ENCODE measurements at regions not wholly inside any gene's neighbourhood (a gene's known extent, or its start where the extent isn't known, plus 50 kb on each side); places are given as distances from the start of the nearest gene placed in this dataset.

DNA sequence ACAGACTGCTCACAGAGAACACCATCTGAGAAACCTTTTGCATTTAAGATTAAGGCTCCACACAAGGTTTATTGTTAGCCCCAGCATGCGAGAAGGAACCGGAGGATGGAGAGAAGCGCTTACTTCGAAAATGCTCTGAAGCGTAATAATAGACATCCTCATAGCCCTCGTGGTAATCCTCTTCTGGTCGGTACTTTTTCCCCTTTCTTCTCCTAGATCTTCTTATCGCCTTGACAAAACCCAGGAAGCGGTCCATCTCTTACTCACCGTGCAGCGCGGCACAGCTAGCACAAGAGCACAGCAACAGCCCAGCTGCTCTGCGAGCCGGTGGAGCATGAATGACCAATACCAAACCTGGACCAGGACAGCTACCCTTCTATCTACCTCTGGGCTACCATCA is 125.1 kb upstream of the GRIP1 start:
- DNase-seq, result peak in 1 of 2 donors; percentile 4
- WGBS (ENCODE audit: extremely low coverage, insufficient coverage, insufficient read length), result no CpG with 5 or more reads among the region's 14 CpGs
- no peak overlapping the region for H2BK120ac ChIP-seq (ENCODE audit: insufficient read depth, low read length, poor library complexity)

DNA sequence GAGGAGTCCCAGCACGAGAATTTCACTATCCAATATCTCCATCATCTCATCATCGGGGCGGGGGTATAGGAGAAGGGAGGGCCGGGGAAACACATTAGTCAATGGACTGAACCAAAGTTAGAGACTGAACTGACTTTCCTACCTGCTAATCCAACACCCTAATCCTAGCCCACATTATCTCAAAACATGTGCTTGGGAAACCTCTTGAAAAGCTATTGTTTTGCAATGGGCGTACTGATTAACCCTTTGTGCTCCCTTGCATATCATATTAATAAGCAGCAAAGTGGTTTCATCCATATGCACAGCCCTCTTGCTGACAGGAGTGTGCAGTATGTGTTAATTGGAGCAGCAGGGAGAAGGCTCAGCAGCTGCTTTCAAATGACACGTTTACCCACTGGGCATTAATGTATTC is 125.7 kb upstream of the GRIP1 start:
- no peak overlapping the region for H3K4ac ChIP-seq (ENCODE audit: low read depth, low read length)
- H3K18ac ChIP-seq (ENCODE audit: low read length), result no peak overlapping the region
- no peak overlapping the region for H4K91ac ChIP-seq (ENCODE audit: low read depth, low read length)
- no peaks in the 10 kb centered on the region for H3K79me1 ChIP-seq (ENCODE audit: low read length)
- no peaks in the 10 kb centered on the region for H3K27me3 ChIP-seq (ENCODE audit: insufficient read depth, low read length)
- H2BK120ac ChIP-seq (ENCODE audit: insufficient read depth, low read length, poor library complexity), result no peak overlapping the region
- no peak overlapping the region for H3K9ac ChIP-seq (ENCODE audit: low read length)
- no peak overlapping the region for H3K4me2 ChIP-seq (ENCODE audit: low read length)
- no peak overlapping the region for H3K14ac ChIP-seq (ENCODE audit: low read length)
- no peak overlapping the region for H2BK12ac ChIP-seq (ENCODE audit: low read length)
- H3K4me3 ChIP-seq (ENCODE audit: low read depth, low read length), result no peak overlapping the region
- H2BK5ac ChIP-seq (ENCODE audit: low read depth, low read length, poor library complexity), result no peak overlapping the region
- H3K4me1 ChIP-seq (ENCODE audit: control insufficient read depth in 1 of 2, insufficient read depth in 2 of 2, low read length in 2 of 2), result no peaks in the 10 kb centered on the region
- no peak overlapping the region for H2AFZ ChIP-seq (ENCODE audit: insufficient read depth, low read length, poor library complexity)
- no peak overlapping the region for H3K27ac ChIP-seq (ENCODE audit: low read depth, low read length)
- H4K8ac ChIP-seq (ENCODE audit: low read depth, low read length), result no peak overlapping the region
- H3K9me3 ChIP-seq (ENCODE audit: insufficient read depth, low read depth, low read length), result no peaks in the 10 kb centered on the region
- H2AK5ac ChIP-seq (ENCODE audit: low read length), result no peak overlapping the region
- H3K23ac ChIP-seq (ENCODE audit: low read length), result no peak overlapping the region
- no CpG with 5 or more reads among the region's 6 CpGs for WGBS (ENCODE audit: extremely low coverage, insufficient coverage, insufficient read length)
- no peaks in the 10 kb centered on the region for H3K36me3 ChIP-seq (ENCODE audit: control insufficient read depth in 1 of 2, insufficient read depth in 2 of 2, low read length in 2 of 2)
- H4K12ac ChIP-seq (ENCODE audit: low read depth, low read length), result no peak overlapping the region
- no peak for DNase-seq
- H3K79me2 ChIP-seq (ENCODE audit: control insufficient read depth, insufficient read depth, low read length, poor library complexity), result no peaks in the 10 kb centered on the region

More for the DNA sequence above, 125.1 kb upstream of the GRIP1 start:
- Histone ChIP-seq H3K9ac (ENCODE audit: low read length) (no peak overlapping the region), H2BK12ac (ENCODE audit: low read length) (no peak overlapping the region), H4K12ac (ENCODE audit: low read depth, low read length) (no peak overlapping the region), H4K91ac (ENCODE audit: low read depth, low read length) (no peak overlapping the region), H2AK5ac (ENCODE audit: low read length) (no peak overlapping the region), H3K23ac (ENCODE audit: low read length) (no peak overlapping the region), H3K4me3 (ENCODE audit: low read depth, low read length) (no peak overlapping the region), H3K79me1 (ENCODE audit: low read length) (no peaks in the 10 kb centered on the region), H3K4me2 (ENCODE audit: low read length) (peak overlapping the region; percentile 34), H3K79me2 (ENCODE audit: control insufficient read depth, insufficient read depth, low read length, poor library complexity) (no peaks in the 10 kb centered on the region), H2AFZ (ENCODE audit: insufficient read depth, low read length, poor library complexity) (no peak overlapping the region), H3K4me1 (ENCODE audit: control insufficient read depth in 1 of 2, insufficient read depth in 2 of 2, low read length in 2 of 2) (no peaks in the 10 kb centered on the region), H3K9me3 (ENCODE audit: insufficient read depth, low read depth, low read length) (no peaks in the 10 kb centered on the region), H3K27ac (ENCODE audit: low read depth, low read length) (no peak overlapping the region), H4K8ac (ENCODE audit: low read depth, low read length) (no peak overlapping the region), H3K14ac (ENCODE audit: low read length) (no peak overlapping the region), H3K18ac (ENCODE audit: low read length) (no peak overlapping the region), H2BK5ac (ENCODE audit: low read depth, low read length, poor library complexity) (no peak overlapping the region), H3K36me3 (ENCODE audit: control insufficient read depth in 1 of 2, insufficient read depth in 2 of 2, low read length in 2 of 2) (no peaks in the 10 kb centered on the region), H3K4ac (ENCODE audit: low read depth, low read length) (no peak overlapping the region), H3K27me3 (ENCODE audit: insufficient read depth, low read length) (no peaks in the 10 kb centered on the region)

DNA sequence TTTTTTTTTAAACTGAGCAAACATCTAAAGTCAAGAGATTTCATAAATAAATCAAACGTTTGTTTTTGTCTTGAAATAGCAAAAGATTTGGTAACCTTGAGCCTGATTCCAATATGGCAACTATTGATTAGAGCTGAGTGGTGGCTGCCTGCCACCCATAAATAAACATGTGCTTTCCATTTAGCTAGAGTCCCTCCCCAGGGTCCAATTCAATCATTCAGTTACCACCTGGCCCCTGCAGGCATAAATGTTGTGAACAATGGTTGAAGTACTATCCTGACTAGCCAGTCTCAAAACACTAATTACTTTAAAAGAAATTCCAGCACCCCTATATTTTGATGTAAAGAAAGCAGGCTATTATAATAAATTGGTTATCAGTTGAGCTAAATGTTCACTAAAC is 129.7 kb upstream of the GRIP1 start:
- Histone ChIP-seq H3K27me3 (ENCODE audit: insufficient read depth, low read length) (no peaks in the 10 kb centered on the region), H3K14ac (ENCODE audit: low read length) (no peak overlapping the region), H2BK5ac (ENCODE audit: low read depth, low read length, poor library complexity) (no peak overlapping the region), H3K18ac (ENCODE audit: low read length) (no peak overlapping the region), H3K36me3 (ENCODE audit: control insufficient read depth in 1 of 2, insufficient read depth in 2 of 2, low read length in 2 of 2) (no peaks in the 10 kb centered on the region), H2AK5ac (ENCODE audit: low read length) (no peak overlapping the region), H3K23ac (ENCODE audit: low read length) (no peak overlapping the region), H3K4me2 (ENCODE audit: low read length) (no peak overlapping the region), H3K79me1 (ENCODE audit: low read length) (no peaks in the 10 kb centered on the region), H3K79me2 (ENCODE audit: control insufficient read depth, insufficient read depth, low read length, poor library complexity) (no peaks in the 10 kb centered on the region), H3K4me1 (ENCODE audit: control insufficient read depth in 1 of 2, insufficient read depth in 2 of 2, low read length in 2 of 2) (no peaks in the 10 kb centered on the region), H2AFZ (ENCODE audit: insufficient read depth, low read length, poor library complexity) (no peak overlapping the region), H3K9me3 (ENCODE audit: insufficient read depth, low read depth, low read length) (no peaks in the 10 kb centered on the region), H4K12ac (ENCODE audit: low read depth, low read length) (no peak overlapping the region), H2BK12ac (ENCODE audit: low read length) (no peak overlapping the region), H2BK120ac (ENCODE audit: insufficient read depth, low read length, poor library complexity) (no peak overlapping the region), H3K27ac (ENCODE audit: low read depth, low read length) (no peak overlapping the region), H3K4ac (ENCODE audit: low read depth, low read length) (no peak overlapping the region), H4K91ac (ENCODE audit: low read depth, low read length) (no peak overlapping the region), H3K4me3 (ENCODE audit: low read depth, low read length) (no peak overlapping the region), H3K9ac (ENCODE audit: low read length) (no peak overlapping the region), H4K8ac (ENCODE audit: low read depth, low read length) (no peak overlapping the region)
- no CpG with 5 or more reads among the region's 1 CpG for WGBS (ENCODE audit: extremely low coverage, insufficient coverage, insufficient read length)
- no peak for DNase-seq

DNA sequence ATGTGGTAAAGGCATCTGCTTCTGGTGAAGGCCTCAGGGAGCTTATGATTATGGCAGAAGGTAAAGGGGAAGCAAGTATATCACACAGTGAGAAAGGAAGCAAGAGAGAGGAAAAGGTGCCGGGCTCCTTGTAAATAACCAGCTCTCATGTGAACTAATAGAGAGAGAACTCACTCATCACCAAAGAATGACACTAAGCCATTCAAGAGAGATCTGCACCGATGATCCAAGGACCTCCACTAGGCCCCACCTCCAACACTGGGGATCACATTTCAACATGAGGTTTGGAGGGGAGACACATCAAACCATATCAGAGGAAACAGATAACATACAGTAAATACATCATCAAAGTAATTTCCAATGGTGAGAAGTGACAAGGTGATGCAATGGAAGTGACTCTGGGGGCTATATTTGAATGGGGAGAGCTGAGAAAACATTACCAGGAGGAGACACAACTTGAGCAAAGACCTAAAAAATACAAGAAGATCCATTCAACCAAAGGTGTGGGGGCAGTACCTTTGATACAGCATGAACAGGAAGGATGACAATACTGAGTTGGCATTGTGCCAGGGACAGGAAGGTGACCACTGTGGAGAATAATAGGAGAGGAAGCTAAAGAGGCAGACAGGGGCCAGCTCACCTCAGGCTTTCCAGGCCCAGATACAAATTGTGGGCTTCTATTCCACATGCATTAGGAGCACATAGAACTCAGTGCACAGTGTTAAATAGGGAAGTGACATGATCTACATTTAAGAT is 134.4 kb upstream of the GRIP1 start:
- Histone ChIP-seq H3K27ac (ENCODE audit: low read depth, low read length) (no peak overlapping the region), H3K9me3 (ENCODE audit: insufficient read depth, low read depth, low read length) (no peaks in the 10 kb centered on the region)
- no CpG with 5 or more reads among the region's 2 CpGs for WGBS (ENCODE audit: extremely low coverage, insufficient coverage, insufficient read length)

More for the DNA sequence above, 134.4 kb upstream of the GRIP1 start:
- Histone ChIP-seq H3K18ac (ENCODE audit: low read length) (no peak overlapping the region), H3K79me2 (ENCODE audit: control insufficient read depth, insufficient read depth, low read length, poor library complexity) (no peaks in the 10 kb centered on the region), H3K4ac (ENCODE audit: low read depth, low read length) (no peak overlapping the region), H3K27me3 (ENCODE audit: insufficient read depth, low read length) (no peaks in the 10 kb centered on the region), H3K36me3 (ENCODE audit: control insufficient read depth in 1 of 2, insufficient read depth in 2 of 2, low read length in 2 of 2) (no peaks in the 10 kb centered on the region), H2AFZ (ENCODE audit: insufficient read depth, low read length, poor library complexity) (no peak overlapping the region), H2AK5ac (ENCODE audit: low read length) (no peak overlapping the region), H3K9ac (ENCODE audit: low read length) (no peak overlapping the region), H3K23ac (ENCODE audit: low read length) (no peak overlapping the region), H4K12ac (ENCODE audit: low read depth, low read length) (no peak overlapping the region), H3K79me1 (ENCODE audit: low read length) (no peaks in the 10 kb centered on the region), H4K91ac (ENCODE audit: low read depth, low read length) (no peak overlapping the region), H2BK120ac (ENCODE audit: insufficient read depth, low read length, poor library complexity) (no peak overlapping the region), H2BK5ac (ENCODE audit: low read depth, low read length, poor library complexity) (no peak overlapping the region), H3K4me2 (ENCODE audit: low read length) (no peak overlapping the region), H3K4me3 (ENCODE audit: low read depth, low read length) (no peak overlapping the region), H2BK12ac (ENCODE audit: low read length) (no peak overlapping the region), H4K8ac (ENCODE audit: low read depth, low read length) (no peak overlapping the region), H3K4me1 (ENCODE audit: control insufficient read depth in 1 of 2, insufficient read depth in 2 of 2, low read length in 2 of 2) (no peaks in the 10 kb centered on the region), H3K14ac (ENCODE audit: low read length) (no peak overlapping the region)
- DNase-seq, result no peak
